IMR-90 (cell line): ENCODE measurements at regions not wholly inside any gene's neighbourhood (a gene's known extent, or its start where the extent isn't known, plus 50 kb on each side); places are given as distances from the start of the nearest gene placed in this dataset.

ENCODE experiments used
- ATAC-seq: fragments of 200-7000 bp; cut with Tn5 transposase; 2 replicates; pipeline ENCODE4 v1.9.1; 2020; ENCODE audit warnings: low read depth, mild to moderate bottlenecking, moderate library complexity
- BruUV-seq: library from RNA; stranded (reverse); fragments of 400-500 nt; replicated peaks from 2 replicates; lab custom pipeline; 2021; lab: Mats Ljungman, UMichigan
- CTCF ChIA-PET: fragments of 300-600 bp; formaldehyde crosslinking; extraction: SDS; loops from one replicate; lab custom pipeline; 2021; ENCODE audit warnings: antibody characterized with exemption; lab: Yijun Ruan, JAX
- POLR2A ChIA-PET: fragments of 300-600 bp; sonication (Branson Sonifier 250); formaldehyde crosslinking; loops from one replicate; lab custom pipeline; 2022; ENCODE audit warnings: antibody characterized with exemption; ENCODE audit not compliant: unreplicated experiment; lab: Charles Lee
- DNase-seq: peaks from one replicate; pipeline ENCODE4 v3.0.0; 2013
- H2AFZ ChIP-seq: replicated peaks from 2 replicates; pipeline ENCODE3; 2013; ENCODE audit warnings: low read length, mild to moderate bottlenecking; ENCODE audit not compliant: poor library complexity
- H2AK5ac ChIP-seq: 2 replicates; pipeline ENCODE4 v1.6.1; 2013; ENCODE audit warnings: low read depth, low read length, inconsistent platforms
- H2AK9ac ChIP-seq: replicated peaks from 2 replicates; pipeline ENCODE3; 2013; ENCODE audit warnings: mild to moderate bottlenecking, low read depth, low read length, moderate library complexity; ENCODE audit not compliant: poor library complexity
- H2BK120ac ChIP-seq: 2 replicates; pipeline ENCODE4 v1.6.1; 2013; ENCODE audit warnings: low read depth, low read length, inconsistent platforms
- H2BK15ac ChIP-seq: 3 replicates; pipeline ENCODE4 v1.6.1; 2013; ENCODE audit warnings: low read depth, low read length, inconsistent platforms
- H2BK20ac ChIP-seq: 2 replicates; pipeline ENCODE4 v1.6.1; 2013; ENCODE audit warnings: low read depth, mild to moderate bottlenecking, inconsistent platforms, low read length, moderate library complexity
- H2BK5ac ChIP-seq: 2 replicates; pipeline ENCODE4 v1.6.1; 2013; ENCODE audit warnings: mild to moderate bottlenecking, low read depth, low read length, inconsistent platforms; ENCODE audit not compliant: poor library complexity, severe bottlenecking
- H3K14ac ChIP-seq: replicated peaks from 2 replicates; pipeline ENCODE4 v1.6.1; 2013; ENCODE audit warnings: low read depth, low read length, inconsistent platforms
- H3K18ac ChIP-seq: 2 replicates; pipeline ENCODE4 v1.6.1; 2013; ENCODE audit warnings: low read depth, low read length, control low read depth
- H3K23ac ChIP-seq: 2 replicates; pipeline ENCODE4 v1.6.1; 2013; ENCODE audit warnings: low read depth, low read length, inconsistent platforms
- H3K27ac ChIP-seq: 2 replicates; pipeline ENCODE4 v1.5.1; 2013; ENCODE audit warnings: mild to moderate bottlenecking, control low read depth, low read length; ENCODE audit not compliant: insufficient read depth
- H3K27me3 ChIP-seq: 2 replicates; pipeline ENCODE4 v1.6.1; 2013; ENCODE audit warnings: low read length; ENCODE audit not compliant: control insufficient read depth, insufficient read depth
- H3K36me3 ChIP-seq: 2 replicates; pipeline ENCODE4 v1.6.1; 2013; ENCODE audit warnings: low read length, mixed read lengths; ENCODE audit not compliant: control insufficient read depth, insufficient read depth
- H3K4ac ChIP-seq: 2 replicates; pipeline ENCODE4 v1.6.1; 2013; ENCODE audit warnings: low read depth, low read length, inconsistent platforms
- H3K4me1 ChIP-seq: 2 replicates; pipeline ENCODE4 v1.6.1; 2013; ENCODE audit warnings: low read length, mixed read lengths; ENCODE audit not compliant: control insufficient read depth, insufficient read depth
- H3K4me2 ChIP-seq: 2 replicates; pipeline ENCODE4 v1.6.1; 2013; ENCODE audit warnings: low read depth, mild to moderate bottlenecking, control low read depth, low read length, moderate library complexity
- H3K4me3 ChIP-seq: 2 replicates; pipeline ENCODE4 v1.5.1; 2013; ENCODE audit warnings: low read depth, mild to moderate bottlenecking, control low read depth, low read length, moderate library complexity; ENCODE audit not compliant: insufficient read depth
- H3K56ac ChIP-seq: 2 replicates; pipeline ENCODE4 v1.6.1; 2013; ENCODE audit warnings: low read length, inconsistent platforms; ENCODE audit not compliant: insufficient read depth; ENCODE audit errors: extremely low read depth
- H3K79me1 ChIP-seq, 2 experiments: 2 replicates each; pipeline ENCODE4 v1.6.1; 2013; ENCODE audit warnings: low read length in 2 of 2, inconsistent platforms in 1 of 2, low read depth in 1 of 2
- H3K9ac ChIP-seq: 2 replicates; pipeline ENCODE4 v1.6.1; 2013; ENCODE audit warnings: low read depth, low read length, control low read depth
- H3K9me1 ChIP-seq: 2 replicates; pipeline ENCODE4 v1.6.1; 2013; ENCODE audit warnings: low read length, inconsistent platforms; ENCODE audit not compliant: insufficient read depth
- H3K9me3 ChIP-seq: 2 replicates; pipeline ENCODE4 v1.6.1; 2013; ENCODE audit warnings: low read length; ENCODE audit not compliant: control insufficient read depth, insufficient read depth
- H4K20me1 ChIP-seq: 2 replicates; pipeline ENCODE4 v1.6.1; 2013; ENCODE audit warnings: low read length, inconsistent platforms; ENCODE audit not compliant: insufficient read depth
- H4K5ac ChIP-seq: 2 replicates; pipeline ENCODE4 v1.6.1; 2013; ENCODE audit warnings: mild to moderate bottlenecking, low read depth, low read length, control low read depth
- H4K8ac ChIP-seq, 2 experiments: 2 replicates each; pipeline ENCODE4 v1.6.1; 2013; ENCODE audit warnings: low read depth in 2 of 2, low read length in 2 of 2, control low read depth in 1 of 2, inconsistent platforms in 1 of 2
- H4K91ac ChIP-seq: 2 replicates; pipeline ENCODE4 v1.6.1; 2013; ENCODE audit warnings: low read depth, low read length, inconsistent platforms; ENCODE audit not compliant: insufficient read depth
- CEBPB ChIP-seq: IDR thresholded peaks from 2 replicates; pipeline ENCODE4 v1.6.1; 2012; ENCODE audit warnings: low read depth, low read length, improper control_type of control experiment
- RAD21 ChIP-seq: IDR thresholded peaks from 2 replicates; pipeline ENCODE4 v1.6.1; 2012; ENCODE audit warnings: low read length, improper control_type of control experiment
- WGBS, 2 experiments: methylation state at CpG; one replicate each; pipeline versions ENCODE4 v1.1.5 to v1.1.7; 2013; ENCODE audit warnings: missing lambda C conversion rate in 2 of 2; ENCODE audit not compliant: insufficient read length in 1 of 2; ENCODE audit errors: extremely low coverage in 2 of 2; 5-methylcytosine and 5-hydroxymethylcytosine counted together
- dilution Hi-C: fragments of 300-500 bp; cut with HindIII; formaldehyde crosslinking; loops from one replicate; pipeline ENCODE4 v1.14.3; 2018; ENCODE audit warnings: low sequenced_read_pairs; ENCODE audit not compliant: unreplicated experiment
- in situ Hi-C: fragments of 300-500 bp; cut with MboI; formaldehyde crosslinking; loops from 3 replicates; pipeline ENCODE4 v1.14.3; 2019; ENCODE audit warnings: low sequenced_read_pairs, inconsistent platforms, mixed read lengths
- intact Hi-C: fragments of 100-400 bp; cut with micrococcal nuclease; formaldehyde crosslinking; loops from 2 replicates; pipeline ENCODE4 v1.10.0; 2022

DNA sequence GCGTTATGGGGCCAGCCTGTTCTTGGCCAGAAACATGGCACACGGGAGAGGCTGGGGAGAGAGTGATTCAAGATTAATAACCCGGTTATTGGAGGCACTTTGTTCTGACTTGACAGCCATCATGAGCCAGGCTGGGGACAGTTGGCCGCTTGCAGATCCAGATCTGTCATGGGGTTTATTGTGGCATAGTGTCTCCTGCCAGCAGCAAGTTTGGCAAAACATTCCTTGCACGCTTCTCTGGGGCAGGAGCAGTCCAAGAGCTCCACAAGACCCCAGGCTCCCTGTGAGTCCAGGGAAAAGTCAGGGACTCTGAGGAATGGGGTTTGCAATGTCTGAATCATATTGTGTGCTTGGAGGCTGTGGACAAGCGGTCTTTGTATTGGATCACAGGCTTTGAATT, 270.4 kb downstream of the MIAT start:
- Histone ChIP-seq H3K36me3 (no peaks in the 10 kb centered on the region), H3K27me3 (peaks cover 27% of the 10 kb centered on the region), H4K91ac (no peak overlapping the region), H3K4me1 (no peaks in the 10 kb centered on the region), H3K4me2 (no peak overlapping the region), H3K23ac (no peak overlapping the region), H4K5ac (no peak overlapping the region), H3K56ac (no peak overlapping the region), H4K8ac (no peak overlapping the region), H3K9me1 (no peaks in the 10 kb centered on the region), H2BK5ac (no peak overlapping the region), H4K20me1 (no peaks in the 10 kb centered on the region), H3K4ac (no peak overlapping the region), H2BK120ac (no peak overlapping the region), H2AK5ac (no peak overlapping the region), H3K18ac (no peak overlapping the region), H3K9ac (no peak overlapping the region), H2AFZ (no peak overlapping the region), H3K27ac (no peak overlapping the region), H3K79me1 (no peaks in the 10 kb centered on the region), H2BK15ac (no peak overlapping the region), H3K9me3 (no peaks in the 10 kb centered on the region), H2BK20ac (no peak overlapping the region), H2AK9ac (no peak overlapping the region), H3K4me3 (no peak overlapping the region), H3K14ac (no peak overlapping the region)
- BruUV-seq = no TSS peak
- dilution Hi-C loops (no loop called here), intact Hi-C loops (no loop called here), in situ Hi-C loops (no loop called here)
- POLR2A ChIA-PET = no interaction called here
- DNase-seq (no peak), ATAC-seq (no peak)
- WGBS, 2 experiments = 25% methylated on average over 2 of the region's 6 CpGs; no CpG with 5 or more reads in 1 of the 2 experiments
- no peak for TF ChIP-seq CEBPB
- no peak for TF ChIP-seq RAD21
- CTCF ChIA-PET = interaction anchor here (0.8 kb wide), 1 partner anchor 107 kb away, joined by 4 read pairs; no protein-coding TSS in a partner anchor
